ENCODE measurements at regions not wholly inside any gene's neighbourhood (a gene's known extent, or its start where the extent isn't known, plus 50 kb on each side); places are given as distances from the start of the nearest gene placed in this dataset.
"Not testable (repeated sequence)": the region's sequence is repeated elsewhere in the genome, so short reads cannot be mapped to it uniquely, and the experiment has no call there.

DNA sequence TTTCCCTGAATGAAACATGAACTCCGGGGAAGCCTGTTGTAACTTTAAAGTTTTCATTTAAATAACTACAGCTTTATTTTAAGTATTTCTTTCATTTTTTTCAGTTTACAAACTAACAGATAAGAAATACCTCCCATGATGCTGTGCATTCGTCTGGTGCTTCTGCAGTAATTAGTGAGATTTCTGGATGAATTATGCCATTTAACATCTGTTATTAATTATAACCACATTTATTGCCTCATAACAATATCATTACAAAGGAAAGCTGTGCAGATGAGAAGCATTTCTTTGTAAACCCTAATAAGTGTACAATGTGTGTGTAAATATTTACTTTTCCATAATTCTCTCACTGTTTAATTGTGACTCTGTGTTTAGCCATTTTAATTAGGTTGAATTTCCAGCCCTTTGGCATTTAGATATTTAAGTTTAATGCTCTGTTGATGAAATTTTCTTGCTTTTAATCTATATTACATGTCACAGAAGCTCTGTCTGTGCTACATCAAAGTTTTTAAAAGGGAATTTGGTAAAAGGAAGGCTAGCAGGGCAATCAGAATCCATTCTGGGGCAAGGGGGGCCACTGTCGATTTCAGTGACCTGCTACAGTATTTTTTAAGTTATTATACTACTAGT, 418.0 kb downstream of the SPATA31D1 start:
- DNase-seq: no peak

- DNase-seq: no peak
These were observed 421.7 kb downstream of the SPATA31D1 start for GRCh38 chr9:82410306-82410705.

- no peak for DNase-seq
These were observed 422.3 kb downstream of the SPATA31D1 start for GRCh38 chr9:82410866-82411265.

GRCh38 chr9:82412586-82413305, 424.2 kb downstream of the SPATA31D1 start:
- DNase-seq: no peak

DNA sequence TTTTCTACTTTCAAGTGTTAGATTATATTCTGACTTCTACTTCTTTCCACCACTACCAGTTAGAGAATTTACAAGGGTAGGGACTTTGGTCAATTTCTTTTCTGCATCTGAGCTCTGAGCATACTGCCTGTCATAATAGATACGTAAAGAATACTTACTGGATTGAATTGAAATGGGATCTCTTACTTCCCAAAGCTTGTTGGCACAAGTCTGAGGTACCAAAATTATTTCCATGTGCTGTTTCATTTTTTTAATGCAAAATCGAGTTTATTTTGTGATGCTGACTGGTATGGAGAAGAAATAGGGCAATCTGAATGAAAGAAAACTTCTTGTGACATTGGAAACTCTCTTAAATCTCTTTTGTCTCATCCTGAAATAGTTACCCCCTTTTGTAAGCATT, 428.9 kb downstream of the SPATA31D1 start:
- DNase-seq: no peak

- DNase-seq: no peak
These were observed 429.8 kb downstream of the SPATA31D1 start for GRCh38 chr9:82418334-82418733.

DNA sequence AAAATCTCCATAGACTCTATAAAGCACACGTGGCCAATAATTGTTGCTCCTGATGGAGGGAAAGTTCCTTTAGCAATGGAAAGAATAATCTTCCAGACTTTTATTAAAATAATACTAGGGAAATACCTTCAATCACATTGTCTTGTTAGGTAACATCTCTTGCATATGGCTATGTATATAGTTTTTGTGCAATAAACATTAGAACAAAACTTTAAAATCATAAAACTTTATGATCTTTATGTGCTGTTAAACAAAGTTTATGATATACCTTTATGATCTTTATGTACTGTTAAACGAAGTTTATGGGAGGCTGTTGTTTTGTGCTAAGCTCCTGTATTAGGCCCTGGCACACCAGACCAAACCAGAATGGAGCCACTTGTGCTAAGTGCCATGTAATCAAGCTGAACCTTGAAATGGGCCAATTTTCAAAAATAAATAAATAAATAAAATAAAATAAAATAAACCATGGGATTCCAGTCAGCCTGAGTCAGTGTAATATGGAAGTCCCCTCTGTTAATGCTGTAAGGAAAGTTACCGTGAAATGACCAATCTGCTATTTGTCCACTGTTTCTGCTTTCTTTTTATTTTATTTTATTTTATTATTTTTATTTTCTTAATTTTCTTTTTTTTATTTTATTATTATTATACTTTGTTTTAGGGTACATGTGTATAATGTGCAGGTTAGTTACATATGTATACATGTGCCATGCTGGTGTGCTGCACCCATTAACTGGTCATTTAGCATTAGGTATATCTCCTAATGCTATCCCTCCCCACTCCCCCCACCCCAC, 431.3 kb downstream of the SPATA31D1 start:
- DNase-seq: no peak

DNA sequence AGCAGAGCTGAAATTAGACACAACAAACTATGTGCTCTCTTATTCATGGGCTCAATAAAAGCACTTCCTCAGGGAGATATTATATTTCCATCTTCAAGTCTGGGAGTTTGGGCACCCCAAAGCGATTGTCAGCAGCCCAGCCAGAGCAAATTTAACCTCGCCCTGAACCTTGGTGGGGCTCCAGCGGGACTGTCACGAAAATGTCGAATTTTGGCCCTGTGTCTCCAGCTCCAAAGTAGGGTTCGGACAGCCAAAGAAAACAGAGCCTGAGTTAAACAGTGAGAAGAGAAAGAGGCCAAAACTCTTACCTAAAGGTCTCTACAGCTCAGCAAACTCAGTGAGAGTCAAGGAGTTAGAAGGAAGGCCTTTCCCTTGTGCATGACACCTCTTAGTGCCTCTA, 432.9 kb downstream of the SPATA31D1 start:
- DNase-seq: no peak

DNA sequence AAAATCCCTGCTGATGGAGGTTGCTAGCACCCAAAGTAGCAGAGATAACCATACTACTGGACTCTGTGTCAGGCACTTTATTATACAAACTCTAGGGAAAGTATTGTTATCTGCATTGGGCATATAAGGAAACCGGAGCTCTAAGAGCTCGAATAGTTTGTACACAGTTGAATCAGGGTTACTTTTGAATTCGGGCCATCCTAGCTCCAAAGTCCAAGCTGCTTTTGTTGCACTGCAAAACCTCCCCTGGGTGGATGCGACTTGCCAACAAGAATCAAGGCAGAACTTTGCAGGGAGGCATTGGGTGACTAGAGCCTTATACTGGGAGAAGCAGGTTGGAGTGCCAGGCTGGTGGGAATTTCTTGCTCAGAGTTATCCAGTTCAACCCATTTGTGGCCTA, 435.1 kb downstream of the SPATA31D1 start:
- no peak for DNase-seq

- no peak for DNase-seq
These were observed 436.1 kb downstream of the SPATA31D1 start for GRCh38 chr9:82424599-82425120.

DNA sequence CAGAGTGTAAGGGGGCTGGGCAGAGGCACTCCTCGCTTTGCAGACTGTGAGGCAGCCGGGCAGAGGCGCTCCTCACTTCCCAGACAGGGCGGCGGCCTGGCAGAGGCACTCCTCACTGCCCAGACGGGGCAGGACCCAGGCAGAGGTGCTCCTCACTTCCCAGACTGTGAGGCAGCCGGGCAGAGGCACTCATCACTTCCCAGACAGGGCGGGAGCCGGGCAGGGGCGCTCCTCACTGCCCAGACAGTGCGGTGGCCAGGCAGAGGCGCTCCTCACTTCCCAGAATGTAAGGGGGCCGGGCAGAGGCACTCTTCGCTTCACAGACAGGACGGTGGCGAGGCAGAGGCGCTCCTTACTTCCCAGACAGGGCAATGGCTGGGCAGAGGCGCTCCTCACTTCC, 442.5 kb downstream of the SPATA31D1 start:
- DNase-seq: no peak

DNA sequence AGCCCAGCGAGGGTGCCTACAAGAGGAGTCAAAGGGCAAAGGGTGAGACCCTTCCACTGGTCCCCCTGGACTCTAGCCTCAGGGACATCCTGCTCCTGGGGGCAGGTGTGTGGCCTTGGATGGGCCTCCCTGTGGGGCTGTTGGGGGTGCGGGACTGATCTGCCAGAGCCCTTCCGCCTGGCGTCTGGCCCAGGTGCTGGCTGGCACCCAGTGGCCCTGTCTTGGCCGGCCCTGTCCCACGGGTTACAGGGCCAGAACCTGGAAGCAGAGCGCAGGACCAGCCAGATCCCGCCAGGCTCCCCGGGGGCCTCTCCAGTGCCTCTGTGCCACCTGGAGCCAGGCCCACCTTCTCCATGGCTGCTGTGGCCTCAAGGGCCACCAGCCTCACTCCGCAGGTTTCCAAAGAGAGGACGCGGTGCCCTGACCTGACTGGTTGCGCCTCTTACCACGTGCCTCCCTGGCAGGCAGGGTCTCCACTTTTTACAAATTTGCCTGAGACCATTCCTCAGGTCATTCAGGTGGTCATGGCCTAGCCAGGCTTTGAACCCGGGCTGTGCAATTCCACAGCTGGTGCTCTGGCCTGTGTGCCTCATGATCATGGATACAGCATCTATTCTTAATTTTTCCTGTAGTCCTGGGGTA, 444.8 kb downstream of the SPATA31D1 start:
- DNase-seq: not testable (repeated sequence)

DNA sequence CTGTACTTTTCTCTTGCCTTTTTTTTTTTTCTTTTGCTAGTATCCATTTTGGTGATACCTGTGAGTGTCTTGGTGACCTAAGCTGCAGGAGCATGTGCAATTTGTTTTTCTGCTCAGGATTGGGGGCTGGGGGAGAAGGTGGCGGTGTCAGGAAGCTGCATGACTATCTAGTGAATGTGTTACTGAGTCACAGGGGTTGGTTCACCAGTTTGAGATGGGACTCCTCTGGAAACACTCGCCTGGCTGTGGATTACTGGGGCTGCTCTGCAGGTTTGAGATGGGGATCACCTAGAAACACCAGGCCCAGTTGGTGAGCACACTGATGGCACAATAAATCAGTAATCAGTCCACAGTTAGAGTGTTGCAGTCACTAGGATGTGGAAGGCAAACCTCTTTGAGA, 447.9 kb downstream of the SPATA31D1 start:
- DNase-seq: no peak

DNA sequence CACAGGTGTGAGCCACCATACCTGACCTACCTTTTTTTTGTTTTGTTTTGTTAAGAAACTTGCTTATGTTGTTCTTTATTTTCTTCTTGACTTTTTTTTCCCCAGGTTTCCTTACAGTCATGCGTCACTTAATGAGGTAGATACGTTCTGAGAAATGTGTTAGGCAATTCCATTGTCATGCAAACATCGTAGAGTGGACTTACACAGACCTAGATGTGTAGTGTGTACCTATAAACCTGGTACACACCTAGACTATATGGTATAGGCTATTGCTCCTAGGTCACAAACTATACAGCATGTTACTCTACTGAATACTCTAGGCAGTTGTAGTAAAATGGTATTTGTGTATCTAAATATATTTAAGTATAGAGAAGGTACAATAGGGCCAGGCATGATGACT, 448.6 kb downstream of the SPATA31D1 start:
- not testable (repeated sequence) for DNase-seq

GRCh38 chr9:82438581-82438980, 450.0 kb downstream of the SPATA31D1 start:
- no peak for DNase-seq

GRCh38 chr9:82443312-82443711, 454.7 kb downstream of the SPATA31D1 start:
- DNase-seq: no peak

DNA sequence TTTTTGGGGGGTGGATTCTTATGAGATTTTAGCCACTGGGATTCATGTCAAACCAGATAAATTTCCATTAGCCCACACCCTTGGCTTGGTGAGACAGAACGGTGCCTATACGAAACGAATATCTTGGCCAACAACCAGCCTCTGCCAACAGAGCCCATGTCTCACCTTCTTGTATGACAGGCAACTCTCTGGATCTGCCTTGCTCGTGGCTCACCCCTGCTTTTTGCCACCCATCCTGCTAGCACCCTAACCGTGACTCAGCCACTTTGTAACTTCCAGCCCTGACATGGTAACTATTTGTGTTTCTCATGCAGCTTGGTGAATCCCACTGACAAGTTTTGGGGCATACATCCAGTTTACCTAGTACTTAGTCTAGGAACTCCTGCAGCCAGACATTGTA, 457.0 kb downstream of the SPATA31D1 start:
- no peak for DNase-seq

GRCh38 chr9:82447343-82447742, 458.8 kb downstream of the SPATA31D1 start:
- no peak for DNase-seq

DNA sequence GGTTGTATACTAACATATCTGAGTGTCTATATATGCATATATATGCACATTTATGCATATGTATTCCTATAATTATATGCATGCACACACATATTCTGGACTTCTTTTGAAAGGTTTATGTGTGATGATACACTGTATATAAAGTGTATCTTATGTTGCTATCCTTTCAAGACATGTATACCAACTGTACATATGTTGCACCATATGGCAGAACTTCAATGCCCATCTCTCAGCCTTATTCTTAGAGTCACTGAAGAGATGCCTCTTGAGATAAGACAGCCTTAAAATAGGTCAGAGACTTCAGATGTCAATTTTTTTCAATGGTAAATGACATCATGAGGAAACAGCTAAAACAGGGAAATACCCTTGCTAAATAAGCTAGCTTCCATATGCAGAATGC, 461.4 kb downstream of the SPATA31D1 start:
- no peak for DNase-seq

DNA sequence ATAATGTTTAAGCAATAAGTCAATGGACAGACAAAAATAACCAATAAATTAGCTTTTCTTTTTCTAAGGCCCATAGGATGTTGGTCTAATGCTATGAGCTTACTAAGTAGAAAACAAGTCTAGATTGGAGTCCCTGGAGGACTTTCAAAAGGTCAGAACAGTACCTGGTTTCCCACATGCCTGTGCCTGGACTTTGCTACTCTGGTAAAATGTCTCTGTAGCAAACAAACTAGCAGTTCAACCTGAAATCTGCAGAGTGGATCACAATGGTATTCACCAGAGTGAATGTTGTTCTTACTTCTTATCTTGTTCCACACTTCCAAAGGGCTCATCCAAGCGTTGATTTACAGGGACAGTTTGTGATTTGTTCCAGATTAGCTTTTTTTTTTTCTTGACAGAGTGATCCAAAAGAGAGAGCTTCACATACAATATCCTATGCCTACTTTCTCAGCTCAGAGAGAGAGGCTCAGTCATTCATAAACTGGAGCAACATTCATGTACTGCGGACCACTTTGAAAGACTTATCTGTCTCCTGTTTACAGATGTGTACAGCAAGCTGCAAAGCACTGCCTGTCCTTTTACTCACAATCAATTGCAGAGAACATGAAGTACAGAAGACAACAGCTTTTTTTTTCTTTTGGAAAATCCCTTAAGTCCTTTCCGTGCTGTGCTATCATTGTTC, 466.1 kb downstream of the SPATA31D1 start:
- DNase-seq: no peak

- no peak for DNase-seq
These were observed 468.1 kb downstream of the SPATA31D1 start for GRCh38 chr9:82456642-82457041.

DNA sequence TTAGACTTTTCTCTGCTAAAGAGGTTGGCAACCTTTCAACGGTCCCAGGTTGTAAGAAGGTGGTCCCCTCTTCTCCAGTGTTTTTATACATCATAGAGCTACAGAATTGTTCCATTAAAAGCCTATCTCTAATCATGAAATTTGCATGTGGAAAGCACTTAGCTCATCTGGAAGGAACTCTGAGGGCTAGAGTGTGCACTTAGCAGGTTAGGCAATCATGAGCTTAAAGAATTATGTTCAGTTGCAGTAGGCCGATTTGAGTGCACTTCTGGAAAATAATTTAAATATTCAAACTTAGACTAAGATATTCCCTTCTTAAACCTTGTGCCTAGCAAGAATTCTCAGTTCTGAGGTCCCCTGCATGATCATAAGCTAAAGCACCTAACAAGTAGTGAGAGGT, 468.7 kb downstream of the SPATA31D1 start:
- no peak for DNase-seq

- DNase-seq: no peak
These were observed 469.3 kb downstream of the SPATA31D1 start for GRCh38 chr9:82457891-82458290.
